T47D (cell line): ENCODE measurements at regions not wholly inside any gene's neighbourhood (a gene's known extent, or its start where the extent isn't known, plus 50 kb on each side); places are given as distances from the start of the nearest gene placed in this dataset.

Experiments used
- DNase-seq, 2 experiments: peaks; one replicate each; pipeline versions ENCODE4 v3.0.0 to v3.0.0-alpha.2; 2011 to 2012; ENCODE audit warnings: low read depth in 1 of 2, low spot score in 1 of 2
- JUND ChIP-seq: IDR thresholded peaks from 2 replicates; pipeline ENCODE4 v1.6.1; 2012; ENCODE audit warnings: low read depth
- in situ Hi-C: cut with HindIII; loops from 2 replicates; pipeline ENCODE4 v1.10.0; 2016; ENCODE audit warnings: low sequenced_read_pairs, low pct_unique_long_range_greater_than_20kb

DNA sequence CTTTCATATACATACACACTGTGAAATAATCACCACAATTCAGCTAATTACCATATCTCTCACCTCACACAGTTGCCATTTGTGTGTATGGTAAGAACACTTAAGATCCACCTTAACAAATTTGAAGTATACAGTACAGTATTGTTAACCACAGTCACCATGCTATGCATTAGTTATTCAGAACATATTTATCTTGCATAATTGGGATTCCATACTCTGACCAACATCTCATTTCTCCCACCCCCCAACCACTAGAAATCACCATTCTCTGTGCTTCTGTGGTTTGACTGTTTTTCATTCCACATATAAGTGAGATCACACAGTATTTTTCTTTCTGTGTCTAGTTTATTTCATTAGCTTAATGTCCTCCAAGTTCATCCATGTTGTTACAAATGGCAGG, 247.7 kb upstream of the CTNNB1 start:
- no peak for DNase-seq
- in situ Hi-C loops: no loop called here
- TF ChIP-seq JUND: no peak

DNA sequence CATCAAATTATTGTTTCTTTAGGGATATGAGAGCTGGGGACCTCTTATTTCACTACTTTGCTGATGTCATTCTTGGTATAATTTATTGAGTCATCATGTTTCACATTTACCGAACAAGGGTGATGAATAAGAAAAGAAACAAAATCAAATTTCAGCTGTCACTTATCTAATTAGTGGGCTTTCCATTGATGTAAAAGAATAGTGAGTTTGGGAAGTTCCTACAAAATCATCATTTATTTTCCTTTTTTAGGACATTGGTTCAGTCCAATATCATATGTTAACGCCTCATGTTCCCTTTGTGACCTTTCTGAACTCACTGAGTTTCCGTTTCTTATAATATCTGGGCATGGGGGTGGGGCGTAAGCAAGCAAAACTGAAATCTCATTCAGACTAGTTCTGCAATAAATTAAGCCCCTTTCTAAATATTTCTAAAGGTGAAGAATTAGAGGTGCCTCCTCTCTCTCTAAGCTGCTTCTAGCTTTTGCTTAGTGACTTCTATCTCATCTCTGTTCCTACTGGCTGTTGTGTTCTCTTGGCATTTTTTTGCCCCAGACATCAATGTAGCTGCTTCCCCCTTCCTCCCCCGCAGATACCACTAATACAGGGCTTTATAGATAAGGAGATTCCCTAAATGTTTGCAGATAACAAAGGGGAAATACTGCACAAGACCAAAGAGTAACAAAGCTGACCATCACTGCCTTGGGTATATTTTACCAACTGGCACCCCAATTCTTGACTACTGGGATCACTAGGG, 238.0 kb upstream of the CTNNB1 start:
- no peak for DNase-seq
- in situ Hi-C loops: no loop called here
- no peak for TF ChIP-seq JUND

DNA sequence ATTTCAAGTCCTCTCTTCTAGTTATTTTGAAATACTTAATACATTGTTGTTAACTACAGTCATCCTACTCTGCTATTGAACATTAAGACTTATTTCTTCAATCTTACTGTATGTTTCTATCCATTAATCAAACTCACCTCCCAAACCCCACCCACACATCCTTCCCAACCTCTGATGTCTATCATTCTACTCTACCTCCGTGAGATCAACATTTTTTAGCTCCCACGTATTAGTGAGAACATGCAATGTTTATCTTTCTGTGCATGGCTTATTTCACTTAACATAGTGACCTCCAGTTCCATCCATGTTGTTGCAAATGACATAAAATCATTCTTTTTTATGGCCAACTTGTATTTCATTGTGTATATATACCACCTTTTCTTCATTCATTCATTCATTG, 236.6 kb upstream of the CTNNB1 start:
- TF ChIP-seq JUND: no peak
- in situ Hi-C loops: no loop called here
- no peak for DNase-seq

DNA sequence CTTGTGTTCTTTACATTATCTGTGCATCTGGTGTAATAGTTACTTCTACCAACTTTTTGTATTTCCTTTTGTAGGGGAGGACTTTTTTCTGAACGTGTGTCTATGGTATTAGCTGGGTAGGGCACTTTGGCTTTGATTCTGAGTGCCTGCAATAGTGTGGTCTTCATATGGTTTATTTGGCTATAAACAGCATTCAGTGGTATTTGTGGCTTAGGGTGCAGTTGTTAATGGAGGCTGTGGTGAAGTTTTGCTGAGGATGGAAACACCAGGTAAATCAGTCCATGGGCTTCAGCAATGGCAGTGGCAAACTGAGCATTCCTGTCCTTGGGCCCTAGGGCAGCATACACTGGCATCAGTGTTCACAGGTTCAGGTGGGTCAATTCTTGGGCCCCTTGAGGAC, 230.6 kb upstream of the CTNNB1 start:
- no peak for DNase-seq
- no peak for TF ChIP-seq JUND
- in situ Hi-C loops: no loop called here

DNA sequence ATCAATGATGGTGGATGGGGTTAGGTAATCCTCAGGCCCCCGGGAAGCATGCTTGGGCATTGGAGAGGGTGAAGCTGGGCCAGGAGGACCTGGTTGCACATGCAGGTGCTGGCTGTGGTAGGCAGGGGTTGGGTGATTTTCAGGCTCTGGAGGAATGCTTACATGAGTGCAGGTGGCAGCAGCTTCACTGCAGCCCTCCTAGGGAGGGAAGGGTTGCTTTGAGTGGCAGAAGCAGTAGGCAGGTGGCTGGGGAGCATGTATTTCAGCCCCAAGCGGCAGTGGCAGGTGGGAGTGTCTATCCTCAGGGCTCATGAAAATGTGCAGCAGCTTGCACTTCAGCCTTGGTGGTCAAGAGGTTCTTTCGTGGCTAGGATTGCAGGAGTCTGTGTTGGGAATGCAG, 230.0 kb upstream of the CTNNB1 start:
- in situ Hi-C loops: no loop called here

GRCh38 chr3:40969756-40970466, 229.4 kb upstream of the CTNNB1 start:
- in situ Hi-C loops: no loop called here
- no peak for TF ChIP-seq JUND
- no peak for DNase-seq

More for the DNA sequence above, 230.0 kb upstream of the CTNNB1 start:
- TF ChIP-seq JUND: no peak
- DNase-seq: no peak

GRCh38 chr3:40971191-40972168, 227.8 kb upstream of the CTNNB1 start:
- peak in 1 of 2 experiments; percentile 36 for DNase-seq
- no peak for TF ChIP-seq JUND
- in situ Hi-C loops: no loop called here

DNA sequence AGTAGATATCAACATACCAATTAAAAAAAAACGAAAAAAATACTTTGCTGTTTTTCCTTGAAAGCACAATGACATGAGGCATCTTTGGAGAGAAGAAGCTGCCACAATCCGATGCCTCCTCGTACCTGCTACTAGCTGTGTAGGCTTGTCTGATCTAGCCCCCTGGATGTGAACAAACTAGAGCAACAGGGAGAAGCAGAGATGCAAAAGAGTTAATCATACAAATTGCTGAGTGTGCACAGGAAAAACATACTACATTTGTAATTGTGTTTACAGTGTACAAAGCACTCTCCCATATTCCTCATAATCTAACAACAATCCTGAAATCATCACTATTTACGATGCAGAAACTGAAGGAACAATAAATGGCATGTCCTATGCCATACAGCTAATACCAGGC, 227.0 kb upstream of the CTNNB1 start:
- in situ Hi-C loops: no loop called here
- no peak for DNase-seq
- no peak for TF ChIP-seq JUND

- TF ChIP-seq JUND: no peak
- in situ Hi-C loops: no loop called here
- no peak for DNase-seq
These were observed 226.2 kb upstream of the CTNNB1 start for GRCh38 chr3:40973141-40973540.

GRCh38 chr3:40975711-40976121, 223.6 kb upstream of the CTNNB1 start:
- in situ Hi-C loops: no loop called here
- DNase-seq: no peak
- TF ChIP-seq JUND: no peak

DNA sequence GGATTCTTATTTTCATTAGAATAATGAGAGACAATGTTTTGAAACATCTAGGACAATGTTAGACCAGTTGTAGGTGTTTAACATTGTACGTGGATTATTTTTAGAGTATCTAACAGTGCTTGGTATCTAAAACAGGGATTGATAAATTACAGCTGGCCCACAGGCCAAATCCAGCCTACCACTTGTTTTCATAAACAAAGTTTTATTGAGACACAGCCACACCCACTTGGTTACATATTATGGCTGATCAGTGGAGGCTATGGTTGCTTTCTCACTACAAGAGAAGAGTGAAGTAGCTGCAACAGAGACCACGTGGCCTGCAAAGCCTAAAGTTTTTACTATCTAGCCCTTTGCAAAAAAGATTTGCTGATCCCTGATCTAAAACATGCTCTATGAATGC, 223.1 kb upstream of the CTNNB1 start:
- no peak for DNase-seq
- in situ Hi-C loops: no loop called here
- no peak for TF ChIP-seq JUND

DNA sequence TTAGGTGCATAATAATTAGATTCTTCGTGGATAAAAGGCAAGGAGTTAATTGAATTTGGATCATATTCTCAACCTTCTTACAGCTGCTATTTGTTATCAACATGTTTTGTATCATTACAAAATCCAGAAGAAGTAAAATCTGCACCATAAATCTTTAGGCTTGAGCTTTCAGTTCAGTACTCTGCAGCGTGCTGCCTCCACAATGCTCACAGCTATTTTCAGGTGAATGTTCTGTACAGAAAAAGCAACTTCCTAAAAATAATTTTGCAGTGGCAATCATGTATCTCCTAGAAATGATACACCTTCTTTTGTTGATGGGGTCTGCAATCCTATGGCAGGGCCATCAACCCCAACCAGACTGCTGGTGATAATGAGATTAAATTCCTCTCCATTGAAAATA, 220.9 kb upstream of the CTNNB1 start:
- TF ChIP-seq JUND: no peak
- in situ Hi-C loops: no loop called here
- no peak for DNase-seq
